HuH-7 (cell line): ENCODE measurements at regions not wholly inside any gene's neighbourhood (a gene's known extent, or its start where the extent isn't known, plus 50 kb on each side); places are given as distances from the start of the nearest gene placed in this dataset.
"Not testable (repeated sequence)": the region's sequence is repeated elsewhere in the genome, so short reads cannot be mapped to it uniquely, and the experiment has no call there.

Source experiments
- DNase-seq: peaks from one replicate; pipeline ENCODE4 v3.0.0; 2011; ENCODE audit warnings: low spot score

- no peak for DNase-seq
These were observed 139.3 kb downstream of the SPP2 start for GRCh38 chr2:234189786-234190300.

GRCh38 chr2:234189230-234189629, 138.7 kb downstream of the SPP2 start:
- no peak for DNase-seq

- DNase-seq: no peak
These were observed 137.2 kb downstream of the SPP2 start for GRCh38 chr2:234187646-234188174.

- no peak for DNase-seq
These were observed 130.6 kb downstream of the SPP2 start for GRCh38 chr2:234181121-234181520.

GRCh38 chr2:234179031-234179363, 128.5 kb downstream of the SPP2 start:
- DNase-seq: no peak

GRCh38 chr2:234178330-234179030, 128.0 kb downstream of the SPP2 start:
- DNase-seq: no peak

GRCh38 chr2:234175649-234176048, 125.1 kb downstream of the SPP2 start:
- no peak for DNase-seq

- no peak for DNase-seq
These were observed 124.2 kb downstream of the SPP2 start for GRCh38 chr2:234174742-234175141.

GRCh38 chr2:234172532-234172931, 122.0 kb downstream of the SPP2 start:
- no peak for DNase-seq

GRCh38 chr2:234172066-234172465, 121.6 kb downstream of the SPP2 start:
- DNase-seq: no peak

- no peak for DNase-seq
These were observed 121.2 kb downstream of the SPP2 start for GRCh38 chr2:234171666-234172065.

GRCh38 chr2:234169674-234170073, 119.2 kb downstream of the SPP2 start:
- no peak for DNase-seq

GRCh38 chr2:234168605-234169570, 118.4 kb downstream of the SPP2 start:
- not testable (repeated sequence) for DNase-seq

- no peak for DNase-seq
These were observed 116.0 kb downstream of the SPP2 start for GRCh38 chr2:234166531-234166930.

- DNase-seq: no peak
These were observed 114.9 kb downstream of the SPP2 start for GRCh38 chr2:234165421-234165820.

GRCh38 chr2:234164493-234165413, 114.3 kb downstream of the SPP2 start:
- DNase-seq: no peak

GRCh38 chr2:234163510-234164045, 113.1 kb downstream of the SPP2 start:
- no peak for DNase-seq

GRCh38 chr2:234162861-234163260, 112.4 kb downstream of the SPP2 start:
- no peak for DNase-seq

- DNase-seq: no peak
These were observed 111.4 kb downstream of the SPP2 start for GRCh38 chr2:234161932-234162331.

- DNase-seq: no peak
These were observed 108.3 kb downstream of the SPP2 start for GRCh38 chr2:234158812-234159211.

- DNase-seq: no peak
These were observed 107.5 kb downstream of the SPP2 start for GRCh38 chr2:234157817-234158588.
